HG03432 (cell line): ENCODE measurements at regions not wholly inside any gene's neighbourhood (a gene's known extent, or its start where the extent isn't known, plus 50 kb on each side); places are given as distances from the start of the nearest gene placed in this dataset.
"Not testable (repeated sequence)": the region's sequence is repeated elsewhere in the genome, so short reads cannot be mapped to it uniquely, and the experiment has no call there.

Experiments
- ATAC-seq: cut with Tn5 transposase; IDR thresholded peaks from one replicate; pipeline ENCODE4 v1.9.1; 2021; ENCODE audit warnings: mild to moderate bottlenecking, moderate library complexity; ENCODE audit not compliant: unreplicated experiment

- no peak for ATAC-seq
Measured at GRCh38 chr4:91837608-91838029, 466.1 kb upstream of the GRID2 start.

GRCh38 chr4:91838181-91838861, 465.4 kb upstream of the GRID2 start:
- ATAC-seq: no peak

- ATAC-seq: no peak
Measured at GRCh38 chr4:91840359-91840758, 463.4 kb upstream of the GRID2 start.

GRCh38 chr4:91846233-91846632, 457.5 kb upstream of the GRID2 start:
- no peak for ATAC-seq

- no peak for ATAC-seq
Measured at GRCh38 chr4:91851456-91851855, 452.3 kb upstream of the GRID2 start.

GRCh38 chr4:91887926-91888325, 415.8 kb upstream of the GRID2 start:
- ATAC-seq: no peak

GRCh38 chr4:91891217-91891616, 412.5 kb upstream of the GRID2 start:
- not testable (repeated sequence) for ATAC-seq

- no peak for ATAC-seq
Measured at GRCh38 chr4:91894006-91894405, 409.8 kb upstream of the GRID2 start.

- no peak for ATAC-seq
Measured at GRCh38 chr4:91904556-91904955, 399.2 kb upstream of the GRID2 start.

GRCh38 chr4:91909963-91910362, 393.8 kb upstream of the GRID2 start:
- no peak for ATAC-seq

GRCh38 chr4:91914176-91914804, 389.5 kb upstream of the GRID2 start:
- ATAC-seq: no peak

- no peak for ATAC-seq
Measured at GRCh38 chr4:91916219-91916618, 387.5 kb upstream of the GRID2 start.

GRCh38 chr4:91924625-91925024, 379.1 kb upstream of the GRID2 start:
- no peak for ATAC-seq

- no peak for ATAC-seq
Measured at GRCh38 chr4:91935217-91935616, 368.5 kb upstream of the GRID2 start.

GRCh38 chr4:91936311-91936710, 367.5 kb upstream of the GRID2 start:
- no peak for ATAC-seq

- ATAC-seq: no peak
Measured at GRCh38 chr4:91957963-91958362, 345.8 kb upstream of the GRID2 start.

GRCh38 chr4:91958596-91958995, 345.2 kb upstream of the GRID2 start:
- no peak for ATAC-seq

GRCh38 chr4:91961504-91961903, 342.3 kb upstream of the GRID2 start:
- ATAC-seq: no peak

- ATAC-seq: no peak
Measured at GRCh38 chr4:91963486-91963885, 340.3 kb upstream of the GRID2 start.

- no peak for ATAC-seq
Measured at GRCh38 chr4:91965166-91965565, 338.6 kb upstream of the GRID2 start.

GRCh38 chr4:91973479-91974153, 330.1 kb upstream of the GRID2 start:
- no peak for ATAC-seq

GRCh38 chr4:91984466-91984865, 319.3 kb upstream of the GRID2 start:
- no peak for ATAC-seq
